A549 (cell line): ENCODE measurements at regions not wholly inside any gene's neighbourhood (a gene's known extent, or its start where the extent isn't known, plus 50 kb on each side); places are given as distances from the start of the nearest gene placed in this dataset.

ENCODE experiments used
- EP300 ChIP-seq, 2 experiments: fragments of >200 bp; sonication (Bioruptor Twin); formaldehyde crosslinking; IDR thresholded peaks; 2 replicates in 1 of 2; 3 replicates in 1 of 2; pipeline ENCODE4 v1.6.1; 2016 to 2017
- MAX ChIP-seq: IDR thresholded peaks from 2 replicates; pipeline ENCODE4 v1.6.1; 2012

GRCh38 chr16:79310710-79311109 lies 289.8 kb downstream of the MAF start:
- no peak for TF ChIP-seq MAX
- TF ChIP-seq EP300 (IDR thresholded peaks at IDR 0.05): no peak
